HEK293 (cell line): ENCODE measurements at regions not wholly inside any gene's neighbourhood (a gene's known extent, or its start where the extent isn't known, plus 50 kb on each side); places are given as distances from the start of the nearest gene placed in this dataset.

ENCODE experiments used
- CTCF ChIA-PET: fragments of 350-600 bp; formaldehyde crosslinking; extraction: SDS; loops from one replicate; lab custom pipeline; 2021; ENCODE audit warnings: antibody characterized with exemption; lab: Yijun Ruan, JAX
- POLR2A ChIA-PET: fragments of 300-600 bp; formaldehyde crosslinking; extraction: SDS; loops from one replicate; lab custom pipeline; 2020; ENCODE audit warnings: antibody characterized with exemption, inconsistent platforms; lab: Yijun Ruan, JAX
- H3K27ac ChIP-seq: fragments of 200-500 bp; sonication (Bioruptor generic); 2 replicates; pipeline ENCODE4 v1.5.1; 2014; ENCODE audit warnings: low read depth, low read length, control low read depth, inconsistent platforms; ENCODE audit errors: extremely low read depth
- H3K36me3 ChIP-seq, 2 experiments: fragments of 200-500 bp in 1 of 2; sonication (Bioruptor generic) in 1 of 2; 1 replicate in 1 of 2; 2 replicates in 1 of 2; pipeline ENCODE4 v1.5.1; 2014 to 2017; ENCODE audit warnings: inconsistent platforms in 2 of 2, low read length in 2 of 2; ENCODE audit not compliant: control insufficient read depth in 2 of 2, insufficient read depth in 1 of 2
- H3K4me1 ChIP-seq: fragments of 200-500 bp; sonication (Bioruptor generic); 2 replicates; pipeline ENCODE4 v1.5.1; 2014; ENCODE audit warnings: mild to moderate bottlenecking, low read length, inconsistent platforms; ENCODE audit not compliant: control insufficient read depth, insufficient read depth
- H3K4me3 ChIP-seq: 2 replicates; pipeline ENCODE4 v1.5.1; 2011; ENCODE audit warnings: low read depth, mild to moderate bottlenecking, control low read depth, low read length, moderate library complexity
- H3K9me3 ChIP-seq: fragments of 200-500 bp; sonication (Bioruptor generic); 2 replicates; pipeline ENCODE4 v1.5.1; 2014; ENCODE audit warnings: low read depth, low read length, inconsistent platforms; ENCODE audit not compliant: control insufficient read depth, insufficient read depth
- HOXC10 ChIP-seq: sonication (generic); formaldehyde crosslinking; IDR thresholded peaks from 2 replicates; pipeline ENCODE4 v1.8.1; 2023; ENCODE audit warnings: mild to moderate bottlenecking, missing genetic modification reagents
- HOXD13 ChIP-seq: sonication (generic); formaldehyde crosslinking; IDR thresholded peaks from 2 replicates; pipeline ENCODE4 v1.8.0; 2022; ENCODE audit warnings: missing genetic modification reagents, borderline replicate concordance
- MEIS1 ChIP-seq: sonication (generic); formaldehyde crosslinking; IDR thresholded peaks from 2 replicates; pipeline ENCODE4 v1.8.1; 2022; ENCODE audit warnings: missing genetic modification reagents, mild to moderate bottlenecking, borderline replicate concordance
- SCRT2 ChIP-seq: fragments of 450-650 bp; formaldehyde crosslinking; IDR thresholded peaks from 2 replicates; pipeline ENCODE4 v1.5.1; 2016; ENCODE audit warnings: missing biosample characterization, missing genetic modification characterization
- ZBTB21 ChIP-seq: fragments of 450-650 bp; formaldehyde crosslinking; IDR thresholded peaks from 2 replicates; pipeline ENCODE4 v1.5.1; 2017; ENCODE audit warnings: missing biosample characterization, missing genetic modification characterization
- ZFP41 ChIP-seq: fragments of 450-650 bp; formaldehyde crosslinking; IDR thresholded peaks from 2 replicates; pipeline ENCODE4 v1.5.1; 2016; ENCODE audit warnings: missing biosample characterization, missing genetic modification characterization, borderline replicate concordance
- ZNF221 ChIP-seq: fragments of 450-650 bp; formaldehyde crosslinking; IDR thresholded peaks from 2 replicates; pipeline ENCODE4 v1.5.1; 2017; ENCODE audit warnings: missing biosample characterization, missing genetic modification characterization, borderline replicate concordance
- ZNF23 ChIP-seq: fragments of 450-650 bp; formaldehyde crosslinking; IDR thresholded peaks from 2 replicates; pipeline ENCODE4 v1.5.1; 2016; ENCODE audit warnings: missing biosample characterization, missing genetic modification characterization, borderline replicate concordance
- ZNF341 ChIP-seq: fragments of 450-650 bp; formaldehyde crosslinking; IDR thresholded peaks from 2 replicates; pipeline ENCODE4; 2016; ENCODE audit warnings: low read depth, missing biosample characterization, missing genetic modification characterization
- ZNF366 ChIP-seq: fragments of 450-650 bp; formaldehyde crosslinking; conservative IDR thresholded peaks from 2 replicates; pipeline ENCODE4 v1.5.1; 2016; ENCODE audit warnings: missing biosample characterization, missing genetic modification characterization
- ZNF529 ChIP-seq: fragments of 450-650 bp; formaldehyde crosslinking; IDR thresholded peaks from 2 replicates; pipeline ENCODE4 v1.5.1; 2017; ENCODE audit warnings: missing genetic modification characterization, missing biosample characterization; ENCODE audit not compliant: insufficient replicate concordance
- ZNF548 ChIP-seq: fragments of 450-650 bp; formaldehyde crosslinking; IDR thresholded peaks from 2 replicates; pipeline ENCODE4 v1.5.1; 2016; ENCODE audit warnings: missing biosample characterization, missing genetic modification characterization
- ZNF624 ChIP-seq: fragments of 450-650 bp; formaldehyde crosslinking; IDR thresholded peaks from 2 replicates; pipeline ENCODE4 v1.5.1; 2017; ENCODE audit warnings: missing biosample characterization, missing genetic modification characterization
- ZNF664 ChIP-seq: fragments of 450-650 bp; formaldehyde crosslinking; IDR thresholded peaks from 2 replicates; pipeline ENCODE4 v1.5.1; 2016; ENCODE audit warnings: missing biosample characterization, missing genetic modification characterization
- TF ChIP-seq, protein P1 (sequence below): fragments of 450-650 bp; formaldehyde crosslinking; IDR thresholded peaks from 2 replicates; pipeline ENCODE4 v1.5.1; 2016; ENCODE audit warnings: missing biosample characterization, missing genetic modification characterization
- TF ChIP-seq, protein P2 (sequence below): fragments of 450-650 bp; formaldehyde crosslinking; IDR thresholded peaks from 2 replicates; pipeline ENCODE4 v1.5.1; 2017; ENCODE audit warnings: missing biosample characterization, missing genetic modification characterization
- TF ChIP-seq, protein P3 (sequence below): fragments of 450-650 bp; formaldehyde crosslinking; IDR thresholded peaks from 2 replicates; pipeline ENCODE4 v1.5.1; 2016; ENCODE audit warnings: missing biosample characterization, missing genetic modification characterization, low read depth
- TF ChIP-seq, protein P4 (sequence below): fragments of 450-650 bp; formaldehyde crosslinking; IDR thresholded peaks from 2 replicates; pipeline ENCODE4 v1.5.1; 2017; ENCODE audit warnings: missing biosample characterization, mild to moderate bottlenecking, missing genetic modification characterization, moderate library complexity
- TF ChIP-seq, protein P5 (sequence below): fragments of 450-650 bp; formaldehyde crosslinking; IDR thresholded peaks from 2 replicates; pipeline ENCODE4 v1.5.1; 2016; ENCODE audit warnings: missing biosample characterization, missing genetic modification characterization
- TF ChIP-seq, protein P6 (sequence below): fragments of 450-650 bp; formaldehyde crosslinking; IDR thresholded peaks from 2 replicates; pipeline ENCODE4 v1.5.1; 2016; ENCODE audit warnings: missing biosample characterization, missing genetic modification characterization

DNA sequence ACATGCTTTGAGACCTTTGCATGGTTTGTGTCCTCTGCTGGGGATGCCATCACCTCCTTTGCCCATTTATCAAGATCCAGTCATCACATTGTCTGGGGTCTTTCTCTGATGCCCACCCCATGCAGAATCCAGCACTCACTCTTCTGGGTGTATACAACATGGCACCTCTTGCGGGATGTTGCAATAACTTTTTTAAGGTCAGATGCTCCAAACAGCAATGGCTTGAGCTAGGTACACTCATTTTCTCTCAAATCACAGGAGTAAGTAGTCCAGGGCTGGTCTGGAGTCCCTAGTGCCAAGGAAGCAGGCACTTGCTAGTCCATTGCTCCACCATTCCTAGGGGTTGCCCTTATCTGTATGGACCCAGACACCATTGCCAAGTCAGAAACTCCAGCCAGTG, 196.6 kb upstream of the KCNG1 start:
- no peaks in the 10 kb centered on the region for H3K4me1 ChIP-seq
- TF ChIP-seq, protein P1, sequence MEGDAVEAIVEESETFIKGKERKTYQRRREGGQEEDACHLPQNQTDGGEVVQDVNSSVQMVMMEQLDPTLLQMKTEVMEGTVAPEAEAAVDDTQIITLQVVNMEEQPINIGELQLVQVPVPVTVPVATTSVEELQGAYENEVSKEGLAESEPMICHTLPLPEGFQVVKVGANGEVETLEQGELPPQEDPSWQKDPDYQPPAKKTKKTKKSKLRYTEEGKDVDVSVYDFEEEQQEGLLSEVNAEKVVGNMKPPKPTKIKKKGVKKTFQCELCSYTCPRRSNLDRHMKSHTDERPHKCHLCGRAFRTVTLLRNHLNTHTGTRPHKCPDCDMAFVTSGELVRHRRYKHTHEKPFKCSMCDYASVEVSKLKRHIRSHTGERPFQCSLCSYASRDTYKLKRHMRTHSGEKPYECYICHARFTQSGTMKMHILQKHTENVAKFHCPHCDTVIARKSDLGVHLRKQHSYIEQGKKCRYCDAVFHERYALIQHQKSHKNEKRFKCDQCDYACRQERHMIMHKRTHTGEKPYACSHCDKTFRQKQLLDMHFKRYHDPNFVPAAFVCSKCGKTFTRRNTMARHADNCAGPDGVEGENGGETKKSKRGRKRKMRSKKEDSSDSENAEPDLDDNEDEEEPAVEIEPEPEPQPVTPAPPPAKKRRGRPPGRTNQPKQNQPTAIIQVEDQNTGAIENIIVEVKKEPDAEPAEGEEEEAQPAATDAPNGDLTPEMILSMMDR (tag by site-specific recombination): no peak
- TF ChIP-seq ZNF366 (tag by site-specific recombination) (no peak), ZFP41 (tag by site-specific recombination) (no peak), HOXD13 (CRISPR knock-in tag) (no peak), ZNF529 (tag by site-specific recombination) (no peak), ZBTB21 (tag by site-specific recombination) (no peak), HOXC10 (CRISPR knock-in tag) (no peak), SCRT2 (tag by site-specific recombination) (no peak), ZNF23 (tag by site-specific recombination) (no peak), ZNF664 (tag by site-specific recombination) (no peak), MEIS1 (CRISPR knock-in tag) (no peak), ZNF548 (no peak), ZNF341 (no peak), ZNF624 (tag by site-specific recombination) (no peak), ZNF221 (tag by site-specific recombination) (no peak)
- TF ChIP-seq, protein P2, sequence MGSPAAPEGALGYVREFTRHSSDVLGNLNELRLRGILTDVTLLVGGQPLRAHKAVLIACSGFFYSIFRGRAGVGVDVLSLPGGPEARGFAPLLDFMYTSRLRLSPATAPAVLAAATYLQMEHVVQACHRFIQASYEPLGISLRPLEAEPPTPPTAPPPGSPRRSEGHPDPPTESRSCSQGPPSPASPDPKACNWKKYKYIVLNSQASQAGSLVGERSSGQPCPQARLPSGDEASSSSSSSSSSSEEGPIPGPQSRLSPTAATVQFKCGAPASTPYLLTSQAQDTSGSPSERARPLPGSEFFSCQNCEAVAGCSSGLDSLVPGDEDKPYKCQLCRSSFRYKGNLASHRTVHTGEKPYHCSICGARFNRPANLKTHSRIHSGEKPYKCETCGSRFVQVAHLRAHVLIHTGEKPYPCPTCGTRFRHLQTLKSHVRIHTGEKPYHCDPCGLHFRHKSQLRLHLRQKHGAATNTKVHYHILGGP (tag by site-specific recombination): no peak
- TF ChIP-seq, protein P3, sequence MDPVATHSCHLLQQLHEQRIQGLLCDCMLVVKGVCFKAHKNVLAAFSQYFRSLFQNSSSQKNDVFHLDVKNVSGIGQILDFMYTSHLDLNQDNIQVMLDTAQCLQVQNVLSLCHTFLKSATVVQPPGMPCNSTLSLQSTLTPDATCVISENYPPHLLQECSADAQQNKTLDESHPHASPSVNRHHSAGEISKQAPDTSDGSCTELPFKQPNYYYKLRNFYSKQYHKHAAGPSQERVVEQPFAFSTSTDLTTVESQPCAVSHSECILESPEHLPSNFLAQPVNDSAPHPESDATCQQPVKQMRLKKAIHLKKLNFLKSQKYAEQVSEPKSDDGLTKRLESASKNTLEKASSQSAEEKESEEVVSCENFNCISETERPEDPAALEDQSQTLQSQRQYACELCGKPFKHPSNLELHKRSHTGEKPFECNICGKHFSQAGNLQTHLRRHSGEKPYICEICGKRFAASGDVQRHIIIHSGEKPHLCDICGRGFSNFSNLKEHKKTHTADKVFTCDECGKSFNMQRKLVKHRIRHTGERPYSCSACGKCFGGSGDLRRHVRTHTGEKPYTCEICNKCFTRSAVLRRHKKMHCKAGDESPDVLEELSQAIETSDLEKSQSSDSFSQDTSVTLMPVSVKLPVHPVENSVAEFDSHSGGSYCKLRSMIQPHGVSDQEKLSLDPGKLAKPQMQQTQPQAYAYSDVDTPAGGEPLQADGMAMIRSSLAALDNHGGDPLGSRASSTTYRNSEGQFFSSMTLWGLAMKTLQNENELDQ: no peak
- TF ChIP-seq, protein P4, sequence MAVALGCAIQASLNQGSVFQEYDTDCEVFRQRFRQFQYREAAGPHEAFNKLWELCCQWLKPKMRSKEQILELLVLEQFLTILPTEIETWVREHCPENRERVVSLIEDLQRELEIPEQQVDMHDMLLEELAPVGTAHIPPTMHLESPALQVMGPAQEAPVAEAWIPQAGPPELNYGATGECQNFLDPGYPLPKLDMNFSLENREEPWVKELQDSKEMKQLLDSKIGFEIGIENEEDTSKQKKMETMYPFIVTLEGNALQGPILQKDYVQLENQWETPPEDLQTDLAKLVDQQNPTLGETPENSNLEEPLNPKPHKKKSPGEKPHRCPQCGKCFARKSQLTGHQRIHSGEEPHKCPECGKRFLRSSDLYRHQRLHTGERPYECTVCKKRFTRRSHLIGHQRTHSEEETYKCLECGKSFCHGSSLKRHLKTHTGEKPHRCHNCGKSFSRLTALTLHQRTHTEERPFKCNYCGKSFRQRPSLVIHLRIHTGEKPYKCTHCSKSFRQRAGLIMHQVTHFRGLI (tag by site-specific recombination): no peak
- TF ChIP-seq, protein P5, sequence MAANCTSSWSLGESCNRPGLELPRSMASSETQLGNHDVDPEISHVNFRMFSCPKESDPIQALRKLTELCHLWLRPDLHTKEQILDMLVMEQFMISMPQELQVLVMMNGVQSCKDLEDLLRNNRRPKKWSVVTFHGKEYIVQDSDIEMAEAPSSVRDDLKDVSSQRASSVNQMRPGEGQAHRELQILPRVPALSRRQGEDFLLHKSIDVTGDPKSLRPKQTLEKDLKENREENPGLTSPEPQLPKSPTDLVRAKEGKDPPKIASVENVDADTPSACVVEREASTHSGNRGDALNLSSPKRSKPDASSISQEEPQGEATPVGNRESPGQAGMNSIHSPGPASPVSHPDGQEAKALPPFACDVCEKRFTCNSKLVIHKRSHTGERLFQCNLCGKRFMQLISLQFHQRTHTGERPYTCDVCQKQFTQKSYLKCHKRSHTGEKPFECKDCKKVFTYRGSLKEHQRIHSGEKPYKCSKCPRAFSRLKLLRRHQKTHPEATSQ (tag by site-specific recombination): no peak
- TF ChIP-seq, protein P6, sequence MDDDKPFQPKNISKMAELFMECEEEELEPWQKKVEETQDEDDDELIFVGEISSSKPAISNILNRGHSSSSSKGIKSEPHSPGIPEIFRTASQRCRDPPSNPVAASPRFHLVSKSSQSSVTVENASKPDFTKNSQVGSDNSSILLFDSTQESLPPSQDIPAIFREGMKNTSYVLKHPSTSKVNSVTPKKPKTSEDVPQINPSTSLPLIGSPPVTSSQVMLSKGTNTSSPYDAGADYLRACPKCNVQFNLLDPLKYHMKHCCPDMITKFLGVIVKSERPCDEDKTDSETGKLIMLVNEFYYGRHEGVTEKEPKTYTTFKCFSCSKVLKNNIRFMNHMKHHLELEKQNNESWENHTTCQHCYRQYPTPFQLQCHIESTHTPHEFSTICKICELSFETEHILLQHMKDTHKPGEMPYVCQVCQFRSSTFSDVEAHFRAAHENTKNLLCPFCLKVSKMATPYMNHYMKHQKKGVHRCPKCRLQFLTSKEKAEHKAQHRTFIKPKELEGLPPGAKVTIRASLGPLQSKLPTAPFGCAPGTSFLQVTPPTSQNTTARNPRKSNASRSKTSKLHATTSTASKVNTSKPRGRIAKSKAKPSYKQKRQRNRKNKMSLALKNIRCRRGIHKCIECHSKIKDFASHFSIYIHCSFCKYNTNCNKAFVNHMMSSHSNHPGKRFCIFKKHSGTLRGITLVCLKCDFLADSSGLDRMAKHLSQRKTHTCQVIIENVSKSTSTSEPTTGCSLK (tag by site-specific recombination): no peak

More for the DNA sequence above, 196.6 kb upstream of the KCNG1 start:
- POLR2A ChIA-PET: no interaction called here
- Histone ChIP-seq H3K4me3 (no peak overlapping the region), H3K27ac (no peak overlapping the region), H3K9me3 (no peaks in the 10 kb centered on the region), H3K36me3 (no peaks in the 10 kb centered on the region)
- CTCF ChIA-PET: interaction anchor here (0.6 to 1.3 kb wide), 2 partner anchors 13 to 88 kb away, joined by 4 to 5 read pairs; no protein-coding TSS in a partner anchor
